Activated naive CD4-positive, alpha-beta T cell treated with Interleukin-2 at 50 U/mL for 16 hours (primary cell): ENCODE measurements at regions not wholly inside any gene's neighbourhood (a gene's known extent, or its start where the extent isn't known, plus 50 kb on each side); places are given as distances from the start of the nearest gene placed in this dataset.

Source experiments
- DNase-seq: peaks from one replicate; pipeline ENCODE4 v3.0.0-alpha.2; 2020

GRCh38 chr2:41905597-41906337, 142.1 kb upstream of the PKDCC start:
- DNase-seq, result no peak

DNA sequence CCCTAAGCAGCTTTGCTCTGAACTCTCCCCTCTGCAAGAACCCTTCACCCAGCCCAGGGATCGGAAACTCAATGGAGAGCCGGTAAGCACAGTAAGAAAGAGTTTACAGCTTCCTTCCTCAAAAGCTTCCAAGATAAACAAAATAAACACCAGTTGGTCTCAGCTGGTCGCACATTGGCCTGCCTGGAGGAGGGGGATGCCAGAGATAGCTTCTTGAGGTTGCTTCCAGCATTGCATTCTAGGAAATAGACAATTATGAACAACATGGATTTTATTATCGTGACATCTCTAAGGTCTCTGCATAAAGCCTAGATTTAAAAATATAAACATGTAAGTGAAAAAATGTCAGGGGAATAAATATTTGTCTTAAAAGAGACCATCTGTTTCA, 141.5 kb upstream of the PKDCC start:
- DNase-seq, result no peak

- DNase-seq, result no peak
Observed at GRCh38 chr2:41907141-41907540, 140.7 kb upstream of the PKDCC start.

DNA sequence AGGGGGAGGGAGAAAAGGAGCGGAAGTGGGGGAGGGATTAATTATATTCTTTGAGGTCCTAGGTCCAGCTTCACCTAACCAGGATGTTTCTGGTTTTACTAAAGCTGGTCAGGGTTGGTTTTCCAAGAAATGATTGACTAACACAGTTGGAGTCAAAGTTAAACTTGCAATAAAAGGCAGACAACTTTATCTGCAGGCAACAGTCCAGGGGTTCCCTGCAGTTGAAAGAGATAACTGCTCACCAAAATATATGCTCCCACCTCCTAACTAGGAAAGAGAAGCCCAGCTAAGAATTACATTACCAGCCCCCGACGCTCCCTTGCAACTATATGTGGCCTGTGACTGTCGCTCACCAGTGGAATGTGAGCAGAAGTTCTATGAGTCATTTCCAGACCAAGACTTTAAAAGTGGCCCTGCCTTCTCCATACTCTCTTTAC, 140.0 kb upstream of the PKDCC start:
- no peak for DNase-seq

DNA sequence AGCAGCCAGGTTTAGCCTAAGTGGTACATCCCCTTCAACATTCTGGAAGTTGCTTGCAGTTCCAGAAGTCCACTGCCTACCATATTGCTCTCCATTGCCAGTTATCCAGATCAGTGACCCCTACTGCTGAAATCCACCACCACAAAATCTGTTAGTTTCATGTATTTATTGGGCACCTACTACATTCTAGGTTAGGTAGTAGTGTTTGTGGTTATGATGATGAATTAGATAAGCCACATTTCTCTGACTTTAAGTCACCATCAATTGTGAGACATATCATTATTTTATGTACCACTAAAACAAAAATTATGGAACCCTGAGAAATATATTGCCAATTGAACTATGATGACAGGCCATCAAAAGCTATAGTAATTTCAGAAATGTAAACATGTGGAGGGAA, 139.5 kb upstream of the PKDCC start:
- DNase-seq, result no peak

- no peak for DNase-seq
Observed at GRCh38 chr2:41909584-41909983, 138.2 kb upstream of the PKDCC start.

DNA sequence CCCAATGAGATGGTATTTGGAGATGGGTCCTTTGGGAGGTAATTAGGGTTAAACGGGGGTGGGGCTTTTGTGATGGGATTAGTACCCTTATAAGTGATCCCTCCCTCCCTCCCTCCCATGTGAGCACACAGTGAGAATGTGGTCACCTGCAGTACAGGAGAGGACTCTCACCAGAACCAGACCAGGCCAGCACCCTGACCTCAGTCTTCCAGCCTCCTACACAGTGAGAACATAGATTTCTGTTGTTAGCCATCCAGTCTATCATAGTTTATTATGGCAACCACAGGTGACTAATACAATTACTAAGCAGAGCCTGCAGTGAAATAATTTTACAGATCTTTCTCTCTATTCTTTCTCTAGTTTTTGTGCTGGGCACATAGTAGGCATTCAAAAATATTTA, 137.7 kb upstream of the PKDCC start:
- DNase-seq, result no peak

DNA sequence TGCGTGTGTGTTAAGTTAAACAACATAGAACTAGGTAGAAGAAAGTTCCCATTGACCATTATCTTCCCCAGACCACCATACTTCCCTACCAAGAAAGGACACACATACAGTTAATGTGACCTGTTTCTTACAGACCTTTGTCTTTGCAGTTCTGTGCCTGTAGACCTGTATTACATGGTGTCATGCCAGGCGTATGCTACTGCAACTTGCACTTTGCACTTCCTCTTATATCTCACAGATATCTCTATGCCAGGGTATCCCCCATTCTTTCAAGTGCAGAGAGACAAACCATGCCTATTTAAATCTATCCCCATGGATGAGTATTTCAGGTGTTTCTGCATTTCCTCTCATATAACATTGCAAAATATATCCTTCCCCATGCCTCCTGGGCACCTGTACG, 136.8 kb upstream of the PKDCC start:
- DNase-seq, result no peak

DNA sequence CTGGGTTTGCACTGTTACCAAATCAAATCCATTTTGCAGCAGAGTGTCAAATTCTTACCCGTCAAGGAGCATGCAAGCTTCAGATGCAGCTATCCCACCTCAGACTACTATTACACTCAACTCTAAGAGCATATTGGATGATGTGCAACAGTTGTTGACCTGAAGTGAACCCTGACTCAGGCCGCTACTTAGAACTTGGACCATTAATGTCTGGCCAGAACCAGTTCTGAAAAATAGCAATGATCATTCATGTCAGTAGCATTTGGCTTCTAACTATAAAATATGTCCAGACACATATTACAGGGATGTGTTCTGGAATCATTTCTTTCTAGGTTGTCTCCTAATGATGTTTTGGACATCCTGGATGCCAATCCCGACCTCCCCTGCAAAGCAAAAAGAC, 135.5 kb upstream of the PKDCC start:
- no peak for DNase-seq

GRCh38 chr2:41912776-41913175, 135.0 kb upstream of the PKDCC start:
- no peak for DNase-seq

GRCh38 chr2:41913311-41913710, 134.5 kb upstream of the PKDCC start:
- no peak for DNase-seq

GRCh38 chr2:41913921-41914609, 133.8 kb upstream of the PKDCC start:
- DNase-seq, result no peak

DNA sequence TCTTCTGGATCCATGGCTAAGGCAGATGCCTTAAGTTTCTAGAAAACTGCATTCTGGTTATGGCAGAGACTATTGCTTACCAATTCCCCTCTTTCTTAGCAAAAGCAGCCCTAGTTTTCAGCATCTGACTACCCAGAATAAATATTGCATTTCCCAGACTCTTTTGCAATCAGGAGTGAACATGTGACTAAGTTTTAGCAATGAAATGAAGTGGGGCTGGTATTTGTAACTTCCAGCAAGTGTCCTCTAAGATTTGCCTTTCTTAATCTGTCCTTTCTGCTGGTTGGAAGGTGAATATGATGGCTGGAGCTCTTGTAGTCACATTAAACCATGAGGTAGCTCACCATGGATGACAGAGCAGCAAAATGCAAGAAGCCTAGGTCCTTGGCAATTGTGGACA, 132.9 kb upstream of the PKDCC start:
- no peak for DNase-seq

- no peak for DNase-seq
Observed at GRCh38 chr2:41916177-41916576, 131.6 kb upstream of the PKDCC start.

GRCh38 chr2:41917587-41917986, 130.2 kb upstream of the PKDCC start:
- DNase-seq, result no peak

DNA sequence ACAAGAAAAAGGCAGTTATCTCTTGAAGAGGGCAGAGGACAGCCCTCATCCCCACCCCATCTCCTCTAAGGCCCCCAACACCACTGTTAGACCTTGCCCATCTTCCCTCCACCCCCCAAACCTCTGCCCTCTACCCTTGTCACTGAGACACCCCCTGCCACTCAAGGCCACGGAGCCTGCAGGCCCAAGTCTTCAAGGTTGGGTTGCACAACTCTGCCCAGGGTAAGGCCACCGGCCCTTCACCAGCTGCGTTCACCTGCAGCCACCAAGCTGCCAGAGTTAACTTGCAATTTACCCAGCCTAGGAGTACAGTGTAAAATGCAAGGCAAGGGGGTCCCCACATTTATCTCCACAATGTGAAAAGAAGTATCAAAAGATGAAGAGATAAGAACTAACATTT, 128.7 kb upstream of the PKDCC start:
- no peak for DNase-seq

DNA sequence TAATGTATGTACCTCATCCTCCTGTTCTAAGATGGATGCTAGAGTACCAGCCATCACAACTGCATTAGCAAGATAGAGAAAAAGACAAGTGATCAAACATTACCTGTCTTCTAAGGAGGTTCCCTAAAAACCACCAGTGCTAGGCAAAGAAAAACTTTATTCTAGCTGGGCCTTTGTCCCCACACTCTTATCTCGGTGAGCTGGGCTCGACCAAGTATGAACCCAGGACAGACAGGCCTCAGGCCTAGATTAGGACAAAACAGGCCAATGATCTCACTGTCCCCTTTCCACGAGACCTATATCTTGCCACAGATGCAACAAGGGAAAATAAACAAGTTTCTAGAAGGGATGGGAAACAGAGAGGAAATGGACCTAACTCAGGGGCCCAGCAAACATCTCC, 127.6 kb upstream of the PKDCC start:
- DNase-seq, result no peak

- no peak for DNase-seq
Observed at GRCh38 chr2:41920812-41921211, 127.0 kb upstream of the PKDCC start.

DNA sequence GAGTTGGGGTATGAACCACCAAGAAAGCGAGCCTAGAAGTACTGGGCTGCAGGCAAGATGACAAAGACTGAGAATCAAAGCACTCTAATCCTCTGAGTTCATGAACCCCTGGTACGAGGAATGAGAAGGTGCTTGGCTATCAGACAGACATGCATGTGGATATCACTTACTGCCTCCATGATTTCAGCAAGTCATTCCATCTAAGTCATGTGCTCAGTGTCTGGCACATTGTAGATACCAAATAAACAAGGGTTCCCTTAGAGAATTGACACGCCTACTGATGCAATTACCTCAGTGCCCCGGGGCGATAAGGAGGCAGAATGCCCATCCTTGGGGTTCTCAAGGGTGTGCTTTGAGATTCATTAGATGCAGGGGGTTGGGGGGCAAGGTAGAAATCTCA, 125.6 kb upstream of the PKDCC start:
- DNase-seq, result no peak

GRCh38 chr2:41923156-41923786, 124.5 kb upstream of the PKDCC start:
- no peak for DNase-seq

GRCh38 chr2:41924024-41924423, 123.8 kb upstream of the PKDCC start:
- DNase-seq, result no peak

DNA sequence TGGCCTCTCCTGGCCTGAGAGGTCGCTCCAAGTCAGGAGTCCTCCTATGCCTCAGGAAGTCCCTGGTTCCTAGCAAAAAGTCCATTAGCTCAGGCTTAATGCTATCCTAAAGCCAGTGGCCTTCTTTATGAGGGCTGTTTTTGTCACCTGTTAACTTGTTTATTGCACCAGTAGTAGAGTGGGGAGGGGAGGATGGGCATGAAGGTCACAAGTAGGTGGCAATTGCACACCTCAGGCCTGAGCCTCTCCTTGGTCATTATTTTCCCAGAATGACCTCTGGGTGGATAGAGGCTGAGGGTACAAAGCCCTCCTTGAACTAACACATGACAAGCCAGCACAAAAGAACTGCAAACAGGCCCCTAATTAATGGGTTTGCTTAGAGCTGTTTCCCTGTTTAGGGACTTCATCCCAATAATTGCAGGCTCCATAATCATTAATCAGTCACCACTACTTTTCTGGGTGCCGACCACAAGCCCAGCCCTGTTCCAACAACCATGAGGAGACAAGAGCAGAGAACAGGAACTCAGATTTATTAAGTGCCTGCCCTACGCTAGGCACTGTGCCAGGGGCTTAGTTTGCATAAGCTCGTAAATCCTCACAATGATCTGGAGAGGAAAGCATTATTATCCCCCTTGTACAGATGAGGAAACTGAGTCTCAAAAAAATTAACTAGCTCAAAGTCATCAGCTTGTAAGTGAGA, 123.0 kb upstream of the PKDCC start:
- DNase-seq, result no peak

DNA sequence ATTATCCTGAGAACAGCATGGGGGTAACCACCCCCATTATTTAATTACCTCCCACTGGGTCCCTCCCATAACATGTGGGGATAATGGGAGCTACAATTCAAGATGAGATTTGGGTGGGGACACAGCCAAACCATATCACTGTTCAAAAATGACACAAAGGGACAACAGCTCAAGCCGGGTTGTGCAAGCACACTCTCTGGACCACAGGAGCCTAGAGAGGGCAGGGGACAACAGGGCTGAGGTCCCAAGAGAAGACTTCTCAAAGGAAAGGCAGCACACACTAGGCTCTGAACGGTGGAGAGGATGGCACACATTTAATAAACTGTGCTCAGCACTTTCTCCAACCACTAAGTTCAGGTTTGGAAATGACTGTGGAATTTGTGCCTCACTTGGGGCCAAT, 122.1 kb upstream of the PKDCC start:
- DNase-seq, result no peak
